Muscle of back (tissue), 3 donors: ENCODE measurements at regions not wholly inside any gene's neighbourhood (a gene's known extent, or its start where the extent isn't known, plus 50 kb on each side); places are given as distances from the start of the nearest gene placed in this dataset.

Experiments used
- DNase-seq, 3 donors: peaks; one replicate each; pipeline versions ENCODE4 v3.0.0 to v3.0.0-alpha.2; 2013

GRCh38 chrX:43508694-43509093, 147.4 kb upstream of the MAOA start:
- DNase-seq = no peak

DNA sequence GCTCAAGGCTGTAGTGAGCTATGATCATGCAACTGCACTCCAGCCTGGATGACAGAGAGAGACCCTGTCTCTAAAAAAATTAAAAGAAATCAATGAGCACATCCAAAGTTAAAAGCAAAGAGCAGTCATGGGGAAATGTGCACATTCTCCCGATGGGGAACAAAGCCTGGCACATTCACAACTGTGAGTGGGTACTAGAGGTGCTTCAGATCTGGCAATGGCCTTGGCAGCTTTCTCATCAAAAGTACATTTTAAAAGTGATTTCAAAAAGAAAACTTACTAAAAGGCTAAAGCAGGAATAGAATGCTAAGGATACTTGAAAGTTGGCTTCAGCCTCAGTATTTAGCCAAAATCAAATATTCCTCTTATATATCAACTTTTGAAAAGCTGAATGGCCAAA, 145.9 kb upstream of the MAOA start:
- no peak for DNase-seq

GRCh38 chrX:43513085-43513484, 143.0 kb upstream of the MAOA start:
- DNase-seq = no peak

- DNase-seq = no peak
Observed at GRCh38 chrX:43514820-43515219, 141.3 kb upstream of the MAOA start.

GRCh38 chrX:43522582-43522981, 133.5 kb upstream of the MAOA start:
- no peak for DNase-seq

GRCh38 chrX:43525901-43526610, 130.0 kb upstream of the MAOA start:
- DNase-seq = no peak

- DNase-seq = no peak
Observed at GRCh38 chrX:43526878-43527277, 129.2 kb upstream of the MAOA start.

GRCh38 chrX:43527801-43528200, 128.3 kb upstream of the MAOA start:
- DNase-seq = no peak

GRCh38 chrX:43530837-43531236, 125.3 kb upstream of the MAOA start:
- DNase-seq = no peak

DNA sequence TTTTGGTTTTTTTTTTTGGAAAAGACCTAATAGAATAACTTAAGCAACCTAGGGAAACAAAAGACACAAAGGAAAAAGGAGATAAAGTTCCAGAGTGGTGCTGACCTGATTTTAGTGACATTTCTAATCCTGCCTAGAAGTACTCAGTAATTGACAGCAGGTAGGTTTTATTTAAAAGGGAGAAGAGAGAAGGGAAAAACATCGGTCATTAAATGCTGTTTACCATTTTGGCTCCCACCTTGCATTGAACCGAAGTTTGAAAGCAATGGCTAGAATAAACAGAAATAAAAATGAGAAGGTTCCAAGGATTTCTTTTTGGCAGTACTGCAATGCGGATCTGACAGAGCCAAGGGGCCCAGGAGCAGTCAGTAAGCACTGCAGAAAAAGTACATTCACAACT, 115.8 kb upstream of the MAOA start:
- DNase-seq = no peak

GRCh38 chrX:43551590-43551989, 104.5 kb upstream of the MAOA start:
- DNase-seq = peak in 1 of 3 donors; percentile 23

GRCh38 chrX:43552156-43552555, 103.9 kb upstream of the MAOA start:
- DNase-seq = no peak

DNA sequence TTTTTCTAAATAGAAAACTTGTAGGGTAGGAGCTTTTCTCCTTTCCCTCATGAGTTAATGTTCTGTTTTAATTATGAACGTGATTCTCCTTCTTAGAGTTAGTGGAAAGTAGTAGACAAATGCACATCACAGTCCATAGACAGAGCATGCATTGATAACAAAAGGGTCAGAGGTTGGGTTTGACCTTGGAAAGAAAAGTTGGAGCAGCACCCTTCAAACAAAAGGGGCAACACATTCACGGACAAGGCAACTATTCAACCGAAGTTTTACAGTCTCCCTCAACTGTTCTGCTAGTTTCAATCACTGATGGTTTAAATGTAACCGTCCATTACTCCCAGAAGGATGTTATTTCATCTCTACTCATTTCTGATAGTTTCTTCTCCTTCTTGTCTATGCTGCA, 103.4 kb upstream of the MAOA start:
- DNase-seq = no peak

DNA sequence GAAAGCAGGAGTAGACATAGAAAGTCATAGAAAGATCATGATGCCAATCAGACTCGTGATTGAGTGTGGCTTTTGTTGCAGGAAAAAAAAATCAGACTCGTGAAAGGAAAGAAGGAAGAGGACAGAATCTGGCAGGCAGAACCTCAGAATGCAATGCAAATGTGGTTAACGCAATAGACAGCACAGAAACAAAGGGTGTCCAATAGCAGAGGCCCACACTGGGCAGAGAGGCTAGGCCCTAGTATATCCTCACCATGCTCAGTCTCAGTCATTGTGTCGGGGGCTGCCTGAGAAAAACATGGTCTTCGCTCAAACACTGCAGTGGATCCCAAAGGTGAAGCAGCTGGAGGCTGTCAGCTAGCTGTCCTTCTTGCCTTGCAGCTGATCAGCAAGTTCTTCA, 102.8 kb upstream of the MAOA start:
- no peak for DNase-seq

DNA sequence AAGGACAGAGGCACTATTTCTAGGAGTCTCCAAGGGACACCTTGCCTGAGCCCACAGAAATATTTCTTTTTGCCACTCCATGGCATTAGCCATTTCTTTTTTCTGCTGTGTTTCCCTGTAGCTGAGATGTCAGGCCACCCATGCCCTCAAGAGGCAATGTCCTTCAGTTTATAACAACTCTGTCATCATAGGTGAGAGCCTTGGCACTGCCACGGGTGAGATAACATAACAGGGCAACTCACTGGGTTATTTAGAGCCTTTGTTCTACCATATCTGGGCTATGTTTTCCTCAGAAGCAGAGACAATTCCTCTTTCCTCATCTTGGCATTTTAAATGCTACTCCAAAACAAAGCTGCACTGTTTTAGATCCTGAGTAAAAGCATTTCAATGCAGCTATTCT, 99.9 kb upstream of the MAOA start:
- DNase-seq = no peak

GRCh38 chrX:43557792-43558191, 98.3 kb upstream of the MAOA start:
- peak; percentile 22 to 64 (median 34) for DNase-seq

- DNase-seq = peak; percentile 6 to 35 (median 13)
Observed at GRCh38 chrX:43559644-43560043, 96.5 kb upstream of the MAOA start.

- DNase-seq = no peak
Observed at GRCh38 chrX:43560247-43560946, 95.7 kb upstream of the MAOA start.

DNA sequence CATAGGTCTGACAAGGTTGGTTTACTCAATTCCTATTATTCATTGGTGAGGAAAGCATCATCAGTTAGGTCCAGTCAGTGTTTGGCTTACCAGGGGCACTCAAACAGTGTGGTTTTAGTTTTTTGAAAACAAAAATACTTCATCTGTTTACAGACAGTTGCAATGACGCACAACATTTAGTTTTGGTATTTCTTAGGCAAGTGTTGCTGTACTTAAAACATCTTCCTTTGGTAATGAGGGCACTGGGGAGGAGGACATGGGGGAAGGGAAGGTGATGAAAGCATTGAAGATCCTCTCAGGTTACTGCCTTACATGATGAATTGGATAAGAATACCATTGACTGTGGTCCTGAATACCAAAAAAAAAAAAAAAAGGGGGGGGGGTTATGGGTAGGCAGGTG, 93.7 kb upstream of the MAOA start:
- DNase-seq = no peak

DNA sequence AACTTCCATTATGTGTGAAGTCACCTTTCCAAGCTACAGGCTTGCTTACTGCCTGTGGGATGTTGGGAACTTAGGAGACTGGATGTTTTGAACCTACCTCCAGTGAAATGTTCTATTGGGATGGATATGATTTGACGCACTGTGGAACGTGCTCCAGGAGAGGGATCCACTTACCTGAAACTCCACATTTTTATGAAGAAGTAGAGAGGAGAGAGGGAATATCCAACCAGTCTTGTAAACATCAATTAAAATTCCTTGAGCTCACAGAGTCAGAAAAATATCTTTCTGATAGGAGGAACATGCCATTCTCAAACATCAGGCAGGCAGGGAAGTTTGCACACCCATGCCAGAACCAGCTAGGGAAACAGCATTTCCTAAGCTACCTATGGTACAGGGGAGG, 91.1 kb upstream of the MAOA start:
- no peak for DNase-seq

- DNase-seq = no peak
Observed at GRCh38 chrX:43566170-43566569, 89.9 kb upstream of the MAOA start.

- DNase-seq = no peak
Observed at GRCh38 chrX:43573441-43574015, 82.6 kb upstream of the MAOA start.

- DNase-seq = no peak
Observed at GRCh38 chrX:43580621-43581020, 75.5 kb upstream of the MAOA start.
